ENCODE measurements at regions not wholly inside any gene's neighbourhood (a gene's known extent, or its start where the extent isn't known, plus 50 kb on each side); places are given as distances from the start of the nearest gene placed in this dataset.
"Not testable (repeated sequence)": the region's sequence is repeated elsewhere in the genome, so short reads cannot be mapped to it uniquely, and the experiment has no call there.

DNA sequence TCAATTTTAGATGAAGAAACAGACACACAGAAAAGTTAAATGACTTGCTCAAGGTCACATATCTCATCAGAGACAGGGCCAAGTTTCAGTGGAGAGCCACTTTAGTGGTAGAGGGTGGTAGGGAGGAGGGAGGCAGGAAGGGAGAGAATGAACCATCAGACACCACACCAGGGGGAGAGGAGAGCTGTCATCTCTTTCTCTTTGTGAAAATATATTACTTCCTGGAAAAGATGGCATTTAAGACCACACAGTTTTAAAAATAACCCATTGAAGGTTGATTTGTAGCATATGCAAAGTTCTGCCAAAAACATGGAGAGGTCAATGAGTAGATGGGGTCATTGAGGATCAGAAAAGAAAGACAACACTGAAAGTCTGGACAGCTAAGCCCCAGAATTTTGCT is 954.7 kb upstream of the DEFB115 start:
- H3K27me3 ChIP-seq (ENCODE audit: control insufficient read depth, insufficient read depth, low read length); H3K27ac ChIP-seq (ENCODE audit: low read depth, low read length); H3K9ac ChIP-seq (ENCODE audit: low read length); H3K4me1 ChIP-seq (ENCODE audit: control insufficient read depth, insufficient read depth, low read length); H3K4me3 ChIP-seq (ENCODE audit: low read length); H3K36me3 ChIP-seq (ENCODE audit: control insufficient read depth, insufficient read depth, low read length): not testable (repeated sequence)

DNA sequence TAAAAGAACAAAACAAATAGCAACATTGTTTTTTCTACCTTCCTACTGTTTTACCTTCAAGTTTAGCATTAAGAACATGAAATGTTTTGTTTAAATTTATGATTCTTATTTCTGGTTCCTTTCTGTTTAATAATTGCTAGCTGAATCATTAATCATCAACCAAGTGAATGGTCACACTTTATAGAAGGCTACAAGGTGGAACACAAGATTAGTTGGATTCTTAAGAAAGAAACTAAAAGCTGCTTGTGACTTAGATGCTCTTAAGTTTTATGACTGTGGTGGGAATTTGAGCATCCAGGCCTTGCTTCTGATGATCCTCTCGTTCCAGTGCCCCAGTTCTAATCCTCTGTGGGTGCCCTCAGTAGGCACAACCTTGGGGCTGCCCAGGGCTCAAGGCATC is 947.5 kb upstream of the DEFB115 start:
- not testable (repeated sequence) for H3K4me3 ChIP-seq (ENCODE audit: low read length); H3K9ac ChIP-seq (ENCODE audit: low read length); H3K4me1 ChIP-seq (ENCODE audit: control insufficient read depth, insufficient read depth, low read length); H3K36me3 ChIP-seq (ENCODE audit: control insufficient read depth, insufficient read depth, low read length); H3K27ac ChIP-seq (ENCODE audit: low read depth, low read length); H3K27me3 ChIP-seq (ENCODE audit: control insufficient read depth, insufficient read depth, low read length)

GRCh38 chr20:30310385-30310784 is 947.1 kb upstream of the DEFB115 start:
- not testable (repeated sequence) for H3K36me3 ChIP-seq (ENCODE audit: control insufficient read depth, insufficient read depth, low read length); H3K4me3 ChIP-seq (ENCODE audit: low read length); H3K9ac ChIP-seq (ENCODE audit: low read length); H3K4me1 ChIP-seq (ENCODE audit: control insufficient read depth, insufficient read depth, low read length); H3K27me3 ChIP-seq (ENCODE audit: control insufficient read depth, insufficient read depth, low read length); H3K27ac ChIP-seq (ENCODE audit: low read depth, low read length)

- not testable (repeated sequence) for H3K27me3 ChIP-seq (ENCODE audit: control insufficient read depth, insufficient read depth, low read length)
Observed at GRCh38 chr20:30312220-30312619, 945.2 kb upstream of the DEFB115 start.

DNA sequence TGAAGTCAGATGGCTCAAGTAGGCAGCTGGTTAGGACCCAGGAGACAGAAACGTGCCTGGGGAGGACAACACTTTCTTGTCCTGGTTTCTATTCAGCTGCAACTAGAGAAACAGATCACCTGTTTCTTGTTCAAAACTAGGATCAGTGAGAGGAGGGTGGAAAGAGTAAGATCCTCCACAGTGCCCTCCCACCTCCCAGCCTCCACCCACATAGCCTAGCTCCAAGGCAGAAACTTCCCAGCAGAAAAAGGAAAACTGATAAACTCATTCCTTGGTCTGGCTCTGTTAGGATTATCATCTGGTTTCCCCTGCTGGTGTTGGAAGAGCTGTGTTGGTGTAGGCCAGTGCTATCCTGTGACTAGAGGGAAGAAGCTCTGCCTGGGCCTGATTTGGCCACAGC is 943.8 kb upstream of the DEFB115 start:
- not testable (repeated sequence) for H3K36me3 ChIP-seq (ENCODE audit: control insufficient read depth, insufficient read depth, low read length); H3K27me3 ChIP-seq (ENCODE audit: control insufficient read depth, insufficient read depth, low read length); H3K27ac ChIP-seq (ENCODE audit: low read depth, low read length); H3K9ac ChIP-seq (ENCODE audit: low read length); H3K4me1 ChIP-seq (ENCODE audit: control insufficient read depth, insufficient read depth, low read length); H3K4me3 ChIP-seq (ENCODE audit: low read length)

More at GRCh38 chr20:30312220-30312619, 945.2 kb upstream of the DEFB115 start:
- not testable (repeated sequence) for H3K9ac ChIP-seq (ENCODE audit: low read length); H3K4me1 ChIP-seq (ENCODE audit: control insufficient read depth, insufficient read depth, low read length); H3K4me3 ChIP-seq (ENCODE audit: low read length); H3K27ac ChIP-seq (ENCODE audit: low read depth, low read length); H3K36me3 ChIP-seq (ENCODE audit: control insufficient read depth, insufficient read depth, low read length)

GRCh38 chr20:30316063-30316462 is 941.4 kb upstream of the DEFB115 start:
- not testable (repeated sequence) for H3K36me3 ChIP-seq (ENCODE audit: control insufficient read depth, insufficient read depth, low read length); H3K4me1 ChIP-seq (ENCODE audit: control insufficient read depth, insufficient read depth, low read length); H3K9ac ChIP-seq (ENCODE audit: low read length); H3K4me3 ChIP-seq (ENCODE audit: low read length); H3K27ac ChIP-seq (ENCODE audit: low read depth, low read length); H3K27me3 ChIP-seq (ENCODE audit: control insufficient read depth, insufficient read depth, low read length)

GRCh38 chr20:30316532-30317299 is 940.7 kb upstream of the DEFB115 start:
- H3K36me3 ChIP-seq (ENCODE audit: control insufficient read depth, insufficient read depth, low read length); H3K4me3 ChIP-seq (ENCODE audit: low read length); H3K9ac ChIP-seq (ENCODE audit: low read length); H3K27me3 ChIP-seq (ENCODE audit: control insufficient read depth, insufficient read depth, low read length); H3K4me1 ChIP-seq (ENCODE audit: control insufficient read depth, insufficient read depth, low read length); H3K27ac ChIP-seq (ENCODE audit: low read depth, low read length): not testable (repeated sequence)

GRCh38 chr20:30333744-30334143 is 923.7 kb upstream of the DEFB115 start:
- H3K9ac ChIP-seq (ENCODE audit: low read length); H3K36me3 ChIP-seq (ENCODE audit: control insufficient read depth, insufficient read depth, low read length); H3K27ac ChIP-seq (ENCODE audit: low read depth, low read length); H3K4me1 ChIP-seq (ENCODE audit: control insufficient read depth, insufficient read depth, low read length); H3K27me3 ChIP-seq (ENCODE audit: control insufficient read depth, insufficient read depth, low read length); H3K4me3 ChIP-seq (ENCODE audit: low read length): not testable (repeated sequence)

DNA sequence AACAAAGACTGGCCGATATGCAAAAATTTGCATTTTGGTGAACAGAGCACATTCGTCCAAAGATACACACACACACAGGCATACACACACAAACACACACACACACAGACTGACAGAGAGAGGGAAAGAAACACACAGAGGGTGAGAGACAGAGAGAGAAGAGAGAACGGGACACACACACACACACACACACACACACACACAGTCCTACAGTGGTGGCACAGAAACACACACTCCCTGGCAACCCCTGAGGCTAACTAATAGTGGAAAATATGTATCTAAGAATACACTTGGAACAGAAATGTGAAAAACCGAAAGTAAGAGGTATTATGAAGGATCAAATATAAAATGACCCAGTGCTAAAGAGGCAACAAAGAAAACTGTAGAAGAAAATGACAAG is 919.9 kb upstream of the DEFB115 start:
- not testable (repeated sequence) for H3K27ac ChIP-seq (ENCODE audit: low read depth, low read length); H3K4me3 ChIP-seq (ENCODE audit: low read length); H3K9ac ChIP-seq (ENCODE audit: low read length); H3K27me3 ChIP-seq (ENCODE audit: control insufficient read depth, insufficient read depth, low read length); H3K4me1 ChIP-seq (ENCODE audit: control insufficient read depth, insufficient read depth, low read length); H3K36me3 ChIP-seq (ENCODE audit: control insufficient read depth, insufficient read depth, low read length)

DNA sequence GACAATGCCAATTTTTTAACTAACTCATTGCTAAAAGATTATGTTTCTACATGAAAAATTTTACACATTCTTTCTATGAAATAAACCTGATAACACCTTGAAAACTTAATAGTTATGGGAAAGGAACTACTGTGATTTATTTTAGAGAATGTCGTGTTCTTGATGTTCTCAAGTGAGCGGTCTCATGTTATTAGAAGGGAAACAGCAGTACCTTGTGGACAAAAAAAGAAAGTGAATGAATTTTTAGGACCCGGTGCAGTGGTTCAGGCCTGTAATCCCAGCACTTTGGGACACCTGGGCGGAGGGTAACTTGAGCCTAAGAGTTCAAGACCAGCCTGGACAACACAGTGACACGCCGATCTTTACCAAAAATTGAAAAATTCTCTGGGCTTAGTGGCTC is 908.5 kb upstream of the DEFB115 start:
- not testable (repeated sequence) for H3K27ac ChIP-seq (ENCODE audit: low read depth, low read length); H3K27me3 ChIP-seq (ENCODE audit: control insufficient read depth, insufficient read depth, low read length); H3K9ac ChIP-seq (ENCODE audit: low read length); H3K4me1 ChIP-seq (ENCODE audit: control insufficient read depth, insufficient read depth, low read length); H3K4me3 ChIP-seq (ENCODE audit: low read length); H3K36me3 ChIP-seq (ENCODE audit: control insufficient read depth, insufficient read depth, low read length)

DNA sequence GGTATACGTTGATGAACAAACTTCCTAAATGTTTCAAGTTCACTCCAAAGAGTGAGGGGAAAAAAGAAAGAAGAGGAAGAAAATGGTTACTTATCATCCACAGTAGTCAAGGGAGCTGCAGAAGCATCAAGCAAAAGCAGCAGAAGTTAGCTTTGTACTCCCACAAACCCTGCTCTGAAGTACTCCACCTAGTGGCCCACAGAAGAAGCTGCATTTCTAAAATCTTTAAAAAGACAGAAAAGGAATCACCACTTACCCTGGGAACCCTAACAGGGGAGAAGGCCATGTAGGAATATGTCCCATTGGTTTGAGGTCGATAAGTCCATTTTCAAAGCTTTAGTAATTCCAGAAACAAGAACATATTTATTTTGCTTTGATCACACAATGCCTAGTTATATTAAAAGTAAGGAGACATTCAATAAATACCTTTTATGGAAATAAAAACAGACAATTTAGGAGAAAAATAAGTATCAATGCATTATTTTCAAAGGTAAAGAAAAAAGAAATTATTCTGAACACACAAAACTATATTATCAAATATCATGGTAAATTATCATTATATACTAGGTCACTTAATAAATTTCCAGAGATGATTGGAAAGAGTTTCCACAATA is 900.5 kb upstream of the DEFB115 start:
- not testable (repeated sequence) for H3K27ac ChIP-seq (ENCODE audit: low read depth, low read length); H3K9ac ChIP-seq (ENCODE audit: low read length); H3K4me3 ChIP-seq (ENCODE audit: low read length); H3K4me1 ChIP-seq (ENCODE audit: control insufficient read depth, insufficient read depth, low read length); H3K36me3 ChIP-seq (ENCODE audit: control insufficient read depth, insufficient read depth, low read length); H3K27me3 ChIP-seq (ENCODE audit: control insufficient read depth, insufficient read depth, low read length)

DNA sequence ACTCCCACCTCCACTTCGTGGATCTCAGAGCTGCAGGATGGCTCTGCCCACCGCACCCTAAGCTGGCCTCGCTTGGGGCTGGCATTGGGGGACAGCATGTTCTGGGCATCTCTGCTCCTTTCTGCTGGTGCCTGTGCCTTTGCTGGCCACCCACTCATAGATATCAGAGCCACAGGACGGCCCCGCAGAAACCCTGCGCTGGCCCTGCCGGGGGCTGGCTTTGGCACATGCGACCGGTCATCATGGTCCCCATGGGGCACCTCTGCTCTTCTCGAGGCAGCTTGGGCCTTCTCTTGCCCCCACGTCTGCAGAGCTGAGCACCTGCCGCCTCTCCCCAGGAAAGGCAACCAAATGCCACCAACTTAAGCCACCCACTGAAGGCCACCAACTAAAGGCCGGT is 895.7 kb upstream of the DEFB115 start:
- not testable (repeated sequence) for H3K4me1 ChIP-seq (ENCODE audit: control insufficient read depth, insufficient read depth, low read length); H3K27ac ChIP-seq (ENCODE audit: low read depth, low read length); H3K27me3 ChIP-seq (ENCODE audit: control insufficient read depth, insufficient read depth, low read length); H3K9ac ChIP-seq (ENCODE audit: low read length); H3K4me3 ChIP-seq (ENCODE audit: low read length); H3K36me3 ChIP-seq (ENCODE audit: control insufficient read depth, insufficient read depth, low read length)

DNA sequence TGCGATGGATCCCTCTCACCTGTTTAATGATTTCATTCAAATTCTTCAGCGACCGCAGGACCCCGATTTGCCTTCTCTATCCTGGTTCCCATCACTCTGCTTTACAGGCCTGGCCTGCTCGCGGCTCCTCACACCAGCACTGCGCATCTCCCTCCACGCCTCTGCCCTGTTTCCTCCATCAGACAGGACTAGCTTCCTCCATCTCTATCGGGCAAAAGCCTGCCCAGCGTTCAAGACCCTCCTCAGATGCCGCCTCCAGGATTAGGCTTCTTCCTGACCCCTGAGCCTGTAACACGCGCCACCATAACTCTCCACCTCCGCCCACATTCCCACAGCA is 881.1 kb upstream of the DEFB115 start:
- peak overlapping the region; percentile 49 for H3K9ac ChIP-seq (ENCODE audit: low read length)

More for the DNA sequence above, 881.1 kb upstream of the DEFB115 start:
- not testable (repeated sequence) for H3K36me3 ChIP-seq (ENCODE audit: control insufficient read depth, insufficient read depth, low read length); H3K4me1 ChIP-seq (ENCODE audit: control insufficient read depth, insufficient read depth, low read length); H3K27me3 ChIP-seq (ENCODE audit: control insufficient read depth, insufficient read depth, low read length); H3K27ac ChIP-seq (ENCODE audit: low read depth, low read length)
- peak overlapping the region; percentile 79 for H3K4me3 ChIP-seq (ENCODE audit: low read length)
